Activated T-cell treated with anti-CD3 and anti-CD28 coated beads, Interleukin-2, amount 50 U/mL, for 72 hours (primary cell): ENCODE measurements at regions not wholly inside any gene's neighbourhood (a gene's known extent, or its start where the extent isn't known, plus 50 kb on each side); places are given as distances from the start of the nearest gene placed in this dataset.

Source experiments
- ATAC-seq, 2 donors: fragments of 150-1000 bp; cut with Tn5 transposase; replicated peaks in 1 of 2; 2 replicates each; pipeline ENCODE4 v1.10.0; 2021; ENCODE audit warnings: moderate library complexity in 2 of 2, mild to moderate bottlenecking in 1 of 2
- DNase-seq, 2 donors: peaks; one replicate each; pipeline ENCODE4 v3.0.0; 2021 to 2022; ENCODE audit warnings: mixed read lengths in 1 of 2
- H3K27ac Mint-ChIP-seq: one replicate; pipeline ENCODE4 v1.8.0; 2022; ENCODE audit warnings: mild to moderate bottlenecking, moderate library complexity, mixed read lengths
- H3K27me3 Mint-ChIP-seq: one replicate; pipeline ENCODE4 v1.8.0; 2022; ENCODE audit warnings: low read depth, mixed read lengths
- H3K36me3 Mint-ChIP-seq, 2 donors: one replicate each; pipeline ENCODE4 v1.8.0; 2022; ENCODE audit warnings: mixed read lengths in 2 of 2, mild to moderate bottlenecking in 1 of 2; ENCODE audit not compliant: insufficient read depth in 2 of 2
- H3K4me1 Mint-ChIP-seq: one replicate; pipeline ENCODE4 v1.8.0; 2022; ENCODE audit warnings: low read depth, mixed read lengths
- H3K4me3 Mint-ChIP-seq, 2 donors: one replicate each; pipeline ENCODE4 v1.8.0; 2022; ENCODE audit warnings: mild to moderate bottlenecking in 2 of 2, mixed read lengths in 2 of 2, moderate library complexity in 2 of 2
- H3K9me3 Mint-ChIP-seq, 2 donors: one replicate each; pipeline ENCODE4 v1.8.0; 2022; ENCODE audit warnings: mixed read lengths in 2 of 2

DNA sequence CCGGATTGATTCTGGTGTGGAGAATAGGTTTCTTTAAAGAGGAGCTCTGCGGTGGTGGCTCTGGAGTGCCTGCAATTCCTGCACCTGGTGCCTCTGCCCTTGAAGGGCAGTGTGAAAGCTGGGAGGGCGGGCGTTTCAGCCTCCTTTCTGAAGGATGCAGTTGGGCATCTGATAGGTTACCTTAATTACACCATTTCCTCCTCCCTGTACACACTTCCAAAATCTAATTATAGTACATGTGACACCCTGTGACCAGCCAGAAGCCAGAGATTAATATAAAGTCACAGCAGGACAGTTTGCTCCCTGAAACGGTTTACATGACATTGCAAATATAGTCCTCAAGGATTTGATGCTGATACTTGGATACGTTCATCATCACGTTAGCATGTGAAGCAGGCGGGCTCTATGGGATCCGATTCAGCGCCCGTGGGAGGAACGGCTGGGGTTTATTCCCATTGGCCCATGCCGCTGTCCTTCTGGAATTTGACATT is 548.2 kb downstream of the QKI start:
- Mint-ChIP-seq H3K4me3 (no peak overlapping the region), H3K27ac (no peak overlapping the region), H3K27me3 (peaks cover 6% of the 10 kb centered on the region), H3K9me3 (no peaks in the 10 kb centered on the region), H3K4me1 (no peaks in the 10 kb centered on the region), H3K36me3 (no peaks in the 10 kb centered on the region)
- DNase-seq, result no peak
- ATAC-seq, result no peak

DNA sequence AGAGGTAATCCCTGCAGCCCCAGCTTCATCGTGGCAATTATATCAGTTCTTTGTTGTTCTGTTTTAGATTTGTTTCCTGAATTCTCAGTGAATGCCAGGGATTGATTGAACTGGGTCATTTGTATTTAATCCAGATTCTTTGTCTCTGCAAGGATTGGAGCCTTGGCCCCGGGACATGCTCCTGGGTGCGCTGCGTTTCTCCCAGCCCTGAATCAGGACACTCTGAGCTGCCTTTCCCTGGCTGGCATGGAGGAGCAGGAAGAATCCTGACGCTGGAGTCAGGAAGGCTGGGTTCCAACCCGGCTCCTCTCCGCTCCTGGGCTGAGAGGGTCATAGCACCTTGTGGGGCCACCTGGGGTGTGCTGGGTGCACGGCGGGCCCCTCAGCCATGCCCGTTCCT is 545.6 kb downstream of the QKI start:
- Mint-ChIP-seq H3K36me3 (no peaks in the 10 kb centered on the region), H3K27me3 (peaks cover 12% of the 10 kb centered on the region), H3K4me1 (no peaks in the 10 kb centered on the region), H3K27ac (no peak overlapping the region), H3K9me3 (no peaks in the 10 kb centered on the region), H3K4me3 (no peak overlapping the region)
- DNase-seq (no peak), ATAC-seq (no peak)

DNA sequence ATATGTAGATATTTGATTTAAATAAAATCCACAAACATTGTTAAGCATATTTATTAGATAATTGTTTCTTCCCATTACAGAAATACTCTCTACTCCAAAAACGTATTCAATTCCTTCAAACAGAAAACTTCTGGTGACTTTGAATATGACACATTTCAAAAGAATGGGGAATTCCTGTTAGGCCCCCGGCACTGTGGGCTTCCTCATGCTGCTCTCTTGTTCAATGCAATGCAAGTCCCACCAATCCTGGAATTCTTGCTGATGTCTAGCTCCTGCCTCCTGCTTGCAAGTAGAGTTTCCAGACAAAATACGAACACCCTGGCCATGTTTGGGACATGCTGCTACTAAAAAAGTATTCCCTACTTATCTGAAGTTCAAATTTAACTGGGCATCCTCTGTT is 544.1 kb downstream of the QKI start:
- no peak for DNase-seq
- H3K9me3 Mint-ChIP-seq, result no peaks in the 10 kb centered on the region
- H3K27ac Mint-ChIP-seq, result no peak overlapping the region
- H3K27me3 Mint-ChIP-seq, result peaks cover 26% of the 10 kb centered on the region
- H3K4me1 Mint-ChIP-seq, result no peaks in the 10 kb centered on the region
- no peaks in the 10 kb centered on the region for H3K36me3 Mint-ChIP-seq
- no peak overlapping the region for H3K4me3 Mint-ChIP-seq
- no peak for ATAC-seq

DNA sequence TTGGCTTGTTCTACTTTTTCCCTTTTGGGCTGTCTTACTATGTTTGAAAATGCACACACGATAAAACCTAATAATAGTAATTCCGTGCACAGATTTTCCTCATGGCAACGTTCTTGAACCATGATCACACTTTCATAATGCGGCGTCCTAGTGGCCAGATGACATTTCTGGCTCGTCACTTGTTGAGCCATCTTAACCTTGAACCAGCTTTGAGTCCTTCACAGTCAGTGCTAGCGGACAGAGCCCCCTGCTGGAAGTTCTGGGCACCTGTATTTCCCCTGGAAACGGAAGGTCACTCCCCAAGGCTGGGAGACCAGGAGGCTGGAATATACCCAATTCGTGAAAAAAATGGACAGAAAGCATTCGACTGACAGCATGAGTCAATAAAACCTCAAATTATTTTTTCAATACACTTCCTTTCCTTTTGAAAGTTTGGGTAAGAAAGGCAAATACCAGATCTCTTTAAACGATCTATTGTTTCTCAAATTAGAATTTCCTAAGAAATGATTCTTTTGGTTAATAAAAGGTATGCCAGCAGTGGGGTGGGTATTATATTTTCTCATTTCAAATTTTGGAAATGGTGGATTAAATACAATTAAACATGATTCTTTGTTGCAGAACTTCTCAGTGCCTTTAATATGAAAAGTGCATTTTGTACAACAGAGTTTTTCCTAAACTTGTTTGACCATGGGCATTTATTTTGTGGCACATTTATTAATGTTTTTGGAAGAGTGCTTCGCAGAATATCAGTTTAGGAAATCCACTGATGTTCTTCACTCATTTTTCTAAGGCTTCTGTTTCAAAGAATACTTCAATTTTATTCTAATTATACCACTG is 542.3 kb downstream of the QKI start:
- H3K4me3 Mint-ChIP-seq, result no peak overlapping the region
- no peaks in the 10 kb centered on the region for H3K36me3 Mint-ChIP-seq
- H3K27me3 Mint-ChIP-seq, result peaks cover 42% of the 10 kb centered on the region
- peak; percentile 77 for ATAC-seq
- no peaks in the 10 kb centered on the region for H3K9me3 Mint-ChIP-seq
- no peak overlapping the region for H3K27ac Mint-ChIP-seq
- no peaks in the 10 kb centered on the region for H3K4me1 Mint-ChIP-seq
- peak; percentile 56 to 65 for DNase-seq

DNA sequence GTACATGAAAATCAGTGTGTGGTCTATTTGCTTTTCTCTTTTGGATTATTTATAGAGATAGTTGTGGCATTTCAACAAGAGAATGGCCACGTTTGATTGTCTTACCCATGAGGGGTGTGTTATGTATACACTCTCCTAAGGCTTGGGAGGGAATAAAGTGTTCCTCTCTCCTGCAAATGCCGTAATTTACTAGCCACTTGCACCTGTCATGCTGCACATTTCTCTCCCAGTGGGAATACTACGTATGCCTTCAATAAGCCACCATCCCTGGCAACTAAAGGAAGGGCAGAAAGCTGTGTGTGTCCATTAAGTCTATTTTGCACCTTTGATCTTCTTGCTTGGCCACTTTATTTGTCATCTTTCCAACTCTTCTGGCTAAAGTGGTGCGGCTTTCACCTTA is 541.2 kb downstream of the QKI start:
- Mint-ChIP-seq H3K36me3 (no peaks in the 10 kb centered on the region), H3K27me3 (peaks cover 42% of the 10 kb centered on the region), H3K4me1 (no peaks in the 10 kb centered on the region), H3K9me3 (no peaks in the 10 kb centered on the region), H3K27ac (no peak overlapping the region), H3K4me3 (no peak overlapping the region)
- ATAC-seq (no peak), DNase-seq (no peak)

DNA sequence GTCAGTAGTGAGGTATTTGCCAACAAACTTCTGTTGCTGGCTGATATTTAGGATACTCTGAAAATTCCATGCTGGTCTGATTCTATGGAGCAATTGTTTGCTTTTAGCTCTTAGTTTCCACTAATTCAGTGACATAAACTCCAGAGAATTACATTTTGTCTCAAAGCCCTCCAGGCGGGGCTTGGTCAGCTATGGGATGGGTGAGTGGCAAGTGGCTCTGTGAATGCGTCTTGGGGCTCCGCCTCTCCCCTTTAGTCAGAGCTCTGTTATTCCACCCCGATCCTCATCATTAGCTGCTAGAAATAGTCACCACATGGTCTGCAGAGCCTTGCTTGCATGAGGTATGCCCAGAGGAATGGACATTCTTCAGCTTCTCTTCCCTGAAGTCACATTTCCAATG is 540.6 kb downstream of the QKI start:
- H3K36me3 Mint-ChIP-seq, result no peaks in the 10 kb centered on the region
- peaks cover 42% of the 10 kb centered on the region for H3K27me3 Mint-ChIP-seq
- no peak for DNase-seq
- H3K9me3 Mint-ChIP-seq, result no peaks in the 10 kb centered on the region
- ATAC-seq, result no peak
- no peaks in the 10 kb centered on the region for H3K4me1 Mint-ChIP-seq
- H3K4me3 Mint-ChIP-seq, result no peak overlapping the region
- no peak overlapping the region for H3K27ac Mint-ChIP-seq

DNA sequence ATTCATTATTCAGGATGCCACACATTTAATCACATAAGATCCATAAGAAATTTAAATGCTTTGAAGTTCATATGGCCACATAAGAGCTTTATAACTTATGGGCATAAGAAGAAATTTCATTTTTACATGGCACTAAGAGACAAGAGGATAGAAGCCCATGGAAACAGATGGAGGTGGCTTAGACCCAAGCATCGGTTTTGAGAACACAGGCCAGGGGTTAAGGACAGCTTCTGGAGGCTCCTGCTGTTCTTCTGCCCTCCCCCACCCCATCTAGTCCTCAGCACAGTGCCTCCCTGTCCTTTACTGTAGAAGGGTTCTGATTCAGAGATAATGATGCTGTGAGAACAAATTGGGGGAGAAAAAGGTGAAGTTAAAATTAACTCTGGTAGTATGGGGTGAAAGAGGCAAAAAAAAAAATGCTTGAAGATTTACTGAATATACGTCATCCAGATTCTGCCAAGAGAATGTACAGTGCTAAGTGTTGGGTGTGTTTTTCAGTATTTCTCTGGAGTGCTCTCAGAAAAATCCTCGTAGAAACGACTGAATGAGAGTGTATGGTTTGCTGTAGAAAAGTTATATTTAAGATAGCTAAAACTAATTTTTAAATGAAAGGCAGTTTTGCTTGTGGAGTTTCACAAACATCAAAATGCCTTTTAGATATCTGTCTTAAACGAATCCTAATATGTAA is 539.7 kb downstream of the QKI start:
- no peak for ATAC-seq
- no peak overlapping the region for H3K4me3 Mint-ChIP-seq
- peaks cover 42% of the 10 kb centered on the region for H3K27me3 Mint-ChIP-seq
- no peak overlapping the region for H3K27ac Mint-ChIP-seq
- H3K4me1 Mint-ChIP-seq, result no peaks in the 10 kb centered on the region
- H3K36me3 Mint-ChIP-seq, result no peaks in the 10 kb centered on the region
- no peaks in the 10 kb centered on the region for H3K9me3 Mint-ChIP-seq
- no peak for DNase-seq

DNA sequence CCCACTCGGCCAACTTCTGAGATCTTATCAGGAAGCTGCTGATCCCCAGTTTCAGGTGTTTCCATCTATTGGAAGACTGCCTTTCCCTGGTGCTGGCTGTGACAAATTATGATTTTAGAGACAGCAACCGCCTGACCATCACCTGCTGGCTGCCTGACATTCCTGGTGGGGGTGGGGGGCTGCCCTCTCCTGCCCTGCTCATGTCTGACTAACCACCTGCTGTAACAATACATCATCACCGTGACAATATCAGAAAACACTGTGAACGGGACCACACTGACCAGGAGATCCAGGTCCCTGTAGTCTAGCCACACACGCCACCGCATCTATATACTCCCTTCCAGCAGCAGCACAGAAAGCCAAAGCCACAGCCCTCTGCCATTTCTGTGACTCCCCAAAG is 537.5 kb downstream of the QKI start:
- Mint-ChIP-seq H3K9me3 (no peaks in the 10 kb centered on the region), H3K4me1 (no peaks in the 10 kb centered on the region), H3K4me3 (no peak overlapping the region), H3K27me3 (peaks cover 42% of the 10 kb centered on the region), H3K27ac (no peak overlapping the region), H3K36me3 (no peaks in the 10 kb centered on the region)
- no peak for DNase-seq
- ATAC-seq, result no peak

DNA sequence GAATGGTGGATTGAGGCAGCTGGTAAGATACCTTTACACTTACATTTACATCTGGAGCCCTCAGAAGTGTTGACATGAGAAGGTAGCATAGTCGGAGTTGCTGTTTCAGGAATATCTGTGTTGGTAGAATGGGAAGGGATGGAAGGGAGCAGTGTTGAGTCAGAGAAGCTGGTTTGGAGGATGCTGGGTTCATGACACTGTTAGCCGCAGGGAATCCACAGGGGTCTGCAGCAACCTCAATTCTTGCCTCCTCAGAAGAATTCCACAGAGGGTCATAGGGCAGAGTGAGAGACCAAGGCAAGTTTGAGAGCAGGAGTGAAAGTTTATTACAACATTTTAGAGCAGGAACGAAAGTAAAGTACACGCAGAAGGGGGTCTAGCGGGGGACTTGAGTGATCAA is 536.8 kb downstream of the QKI start:
- peaks cover 45% of the 10 kb centered on the region for H3K27me3 Mint-ChIP-seq
- H3K4me1 Mint-ChIP-seq, result no peaks in the 10 kb centered on the region
- H3K36me3 Mint-ChIP-seq, result no peaks in the 10 kb centered on the region
- no peak overlapping the region for H3K27ac Mint-ChIP-seq
- no peak overlapping the region for H3K4me3 Mint-ChIP-seq
- no peaks in the 10 kb centered on the region for H3K9me3 Mint-ChIP-seq
- ATAC-seq (no peak), DNase-seq (no peak)

DNA sequence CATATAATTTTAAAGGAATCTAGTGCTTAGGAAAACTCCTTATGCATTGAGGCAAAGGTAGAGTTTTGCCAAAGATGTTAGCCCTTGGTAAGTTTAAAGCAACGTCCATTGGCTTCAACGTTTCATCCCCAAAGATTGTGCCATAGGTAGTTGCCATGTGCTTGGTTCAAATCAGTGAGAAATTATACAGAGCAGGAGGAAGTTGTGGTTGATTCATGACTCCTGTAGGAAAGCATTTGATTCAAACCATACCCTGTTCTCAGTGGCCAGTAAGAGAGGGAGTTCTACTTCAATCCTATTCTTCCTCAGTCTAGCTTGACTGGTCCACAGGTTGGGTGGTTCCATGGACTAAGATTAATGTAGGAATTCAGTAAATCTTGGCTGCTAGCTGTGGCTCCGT is 535.6 kb downstream of the QKI start:
- no peak for DNase-seq
- Mint-ChIP-seq H3K4me1 (no peaks in the 10 kb centered on the region), H3K4me3 (no peak overlapping the region), H3K27me3 (peaks cover 38% of the 10 kb centered on the region), H3K27ac (no peak overlapping the region), H3K9me3 (no peaks in the 10 kb centered on the region), H3K36me3 (no peaks in the 10 kb centered on the region)
- ATAC-seq, result no peak

DNA sequence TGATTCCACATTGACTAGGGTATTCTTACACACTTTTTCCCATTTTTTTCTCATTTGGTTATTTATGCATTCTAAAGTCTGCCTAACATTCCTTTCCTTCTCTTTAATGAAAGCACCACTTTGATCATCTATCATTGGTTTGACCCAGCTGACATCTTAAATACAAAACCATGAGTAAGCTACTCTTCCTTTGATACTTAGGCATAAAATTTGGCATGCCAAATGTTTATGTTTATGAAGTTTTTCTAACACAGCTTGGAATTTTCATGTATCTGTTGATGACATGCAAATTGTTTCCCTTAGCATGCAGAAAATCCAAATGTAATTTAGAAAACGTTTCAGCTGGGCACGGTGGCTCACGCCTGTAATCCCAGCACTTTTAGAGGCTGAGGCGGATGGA is 534.9 kb downstream of the QKI start:
- ATAC-seq, result no peak
- Mint-ChIP-seq H3K9me3 (no peaks in the 10 kb centered on the region), H3K27me3 (peaks cover 31% of the 10 kb centered on the region), H3K36me3 (no peaks in the 10 kb centered on the region), H3K4me1 (no peaks in the 10 kb centered on the region), H3K27ac (no peak overlapping the region), H3K4me3 (no peak overlapping the region)
- no peak for DNase-seq

DNA sequence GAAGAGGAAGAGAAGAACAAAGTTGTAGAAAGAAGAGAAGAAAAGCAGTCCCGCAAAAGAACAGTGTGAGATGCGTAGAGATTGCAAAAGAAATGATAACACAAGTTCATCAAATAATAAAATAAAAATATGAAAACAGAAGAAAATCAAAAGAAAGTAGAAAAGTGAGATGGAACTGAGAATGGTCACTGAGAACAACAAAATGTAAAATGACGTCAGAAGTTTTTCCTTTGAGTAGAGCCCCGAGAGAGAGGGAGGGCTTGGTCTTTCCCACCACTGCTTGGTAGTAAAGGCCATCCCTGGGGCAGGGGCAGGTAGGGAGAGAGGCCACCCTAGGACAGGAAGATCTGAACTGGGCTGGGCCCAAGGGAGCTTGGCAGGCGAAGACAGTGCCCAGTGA is 533.7 kb downstream of the QKI start:
- Mint-ChIP-seq H3K9me3 (no peaks in the 10 kb centered on the region), H3K27ac (no peak overlapping the region), H3K4me3 (no peak overlapping the region), H3K4me1 (peaks cover 7% of the 10 kb centered on the region), H3K27me3 (peaks cover 23% of the 10 kb centered on the region), H3K36me3 (no peaks in the 10 kb centered on the region)
- no peak for ATAC-seq
- no peak for DNase-seq

DNA sequence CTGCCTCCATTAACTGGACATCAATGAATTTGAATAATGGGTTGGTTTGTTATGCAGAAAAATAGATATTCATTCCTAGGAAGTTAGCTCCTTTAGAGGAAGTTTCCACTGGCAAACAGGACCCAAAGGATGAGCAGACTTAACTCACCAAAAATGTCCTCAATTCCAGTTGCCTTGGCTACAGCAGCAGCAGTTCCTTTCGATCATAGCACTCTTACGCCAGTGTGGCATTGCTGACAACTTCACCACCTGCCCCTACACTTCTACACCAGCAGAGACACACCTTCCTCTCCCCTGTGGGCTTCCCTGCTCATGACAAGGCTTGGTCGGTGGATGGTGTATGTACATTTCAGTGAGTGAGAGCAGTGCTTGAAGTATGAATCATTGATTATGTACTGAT is 532.8 kb downstream of the QKI start:
- H3K36me3 Mint-ChIP-seq, result no peaks in the 10 kb centered on the region
- ATAC-seq (no peak), DNase-seq (no peak)
- H3K4me1 Mint-ChIP-seq, result peaks cover 9% of the 10 kb centered on the region
- H3K9me3 Mint-ChIP-seq, result no peaks in the 10 kb centered on the region
- no peak overlapping the region for H3K27ac Mint-ChIP-seq
- no peak overlapping the region for H3K4me3 Mint-ChIP-seq
- H3K27me3 Mint-ChIP-seq, result peaks cover 23% of the 10 kb centered on the region

DNA sequence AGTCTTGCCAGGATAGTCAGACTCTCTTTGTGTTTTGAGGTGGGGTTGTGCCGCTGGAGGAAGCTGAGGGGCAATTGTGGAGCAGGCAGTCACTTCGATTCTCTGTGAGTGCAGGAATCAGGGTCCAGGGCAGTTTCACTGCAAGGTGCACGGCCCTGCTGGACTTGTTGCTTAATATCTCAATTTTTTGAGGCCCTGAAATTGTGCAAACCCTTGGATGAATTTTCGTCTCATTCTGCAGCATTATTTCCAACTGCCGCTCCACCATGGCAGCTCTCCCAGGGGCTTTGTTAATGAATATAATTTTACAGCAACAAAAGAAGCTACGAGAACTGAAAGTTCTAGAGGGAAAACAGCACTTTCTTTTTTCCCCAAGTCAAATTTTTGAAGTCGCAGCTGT is 531.9 kb downstream of the QKI start:
- ATAC-seq (no peak), DNase-seq (no peak)
- Mint-ChIP-seq H3K9me3 (no peaks in the 10 kb centered on the region), H3K27me3 (peaks cover 29% of the 10 kb centered on the region), H3K4me1 (peaks cover 9% of the 10 kb centered on the region), H3K27ac (no peak overlapping the region), H3K36me3 (no peaks in the 10 kb centered on the region), H3K4me3 (no peak overlapping the region)
